NCI-H526 treated with DMSO at 0.1 percent for 48 hours (cell line): ENCODE measurements at regions not wholly inside any gene's neighbourhood (a gene's known extent, or its start where the extent isn't known, plus 50 kb on each side); places are given as distances from the start of the nearest gene placed in this dataset.
"Not testable (repeated sequence)": the region's sequence is repeated elsewhere in the genome, so short reads cannot be mapped to it uniquely, and the experiment has no call there.

ENCODE experiments used
- DNase-seq: peaks from one replicate; lab custom pipeline; 2025; lab: John Stamatoyannopoulos, UW

- DNase-seq, result no peak
These were observed 117.5 kb upstream of the MEIS1 start for GRCh38 chr2:66317268-66317890.

- no peak for DNase-seq
These were observed 128.4 kb upstream of the MEIS1 start for GRCh38 chr2:66306483-66306882.

GRCh38 chr2:66305718-66306117 is 129.2 kb upstream of the MEIS1 start:
- DNase-seq, result no peak

GRCh38 chr2:66303471-66303870 is 131.5 kb upstream of the MEIS1 start:
- DNase-seq, result no peak

GRCh38 chr2:66301767-66302140 is 133.2 kb upstream of the MEIS1 start:
- DNase-seq, result no peak

- DNase-seq, result no peak
These were observed 133.7 kb upstream of the MEIS1 start for GRCh38 chr2:66301022-66301766.

GRCh38 chr2:66283787-66284186 is 151.1 kb upstream of the MEIS1 start:
- no peak for DNase-seq

GRCh38 chr2:66281980-66282379 is 152.9 kb upstream of the MEIS1 start:
- no peak for DNase-seq

- DNase-seq, result no peak
These were observed 155.9 kb upstream of the MEIS1 start for GRCh38 chr2:66279024-66279423.

GRCh38 chr2:66275984-66276383 is 158.9 kb upstream of the MEIS1 start:
- DNase-seq, result no peak

- no peak for DNase-seq
These were observed 160.9 kb upstream of the MEIS1 start for GRCh38 chr2:66273933-66274490.

GRCh38 chr2:66272751-66273150 is 162.2 kb upstream of the MEIS1 start:
- DNase-seq, result no peak

- DNase-seq, result no peak
These were observed 163.1 kb upstream of the MEIS1 start for GRCh38 chr2:66271777-66272176.

GRCh38 chr2:66270247-66270646 is 164.7 kb upstream of the MEIS1 start:
- no peak for DNase-seq

GRCh38 chr2:66269166-66269565 is 165.8 kb upstream of the MEIS1 start:
- no peak for DNase-seq

GRCh38 chr2:66268756-66269155 is 166.2 kb upstream of the MEIS1 start:
- no peak for DNase-seq

- no peak for DNase-seq
These were observed 170.6 kb upstream of the MEIS1 start for GRCh38 chr2:66264354-66264753.

- DNase-seq, result no peak
These were observed 179.1 kb upstream of the MEIS1 start for GRCh38 chr2:66255867-66256266.

- no peak for DNase-seq
These were observed 179.8 kb upstream of the MEIS1 start for GRCh38 chr2:66255136-66255535.

- DNase-seq, result no peak
These were observed 181.9 kb upstream of the MEIS1 start for GRCh38 chr2:66253066-66253465.

GRCh38 chr2:66252109-66252508 is 182.8 kb upstream of the MEIS1 start:
- DNase-seq, result no peak

GRCh38 chr2:66251573-66251972 is 183.4 kb upstream of the MEIS1 start:
- no peak for DNase-seq

GRCh38 chr2:66249089-66249488 is 185.8 kb upstream of the MEIS1 start:
- not testable (repeated sequence) for DNase-seq

- not testable (repeated sequence) for DNase-seq
These were observed 191.1 kb upstream of the MEIS1 start for GRCh38 chr2:66243809-66244208.
